A172 (cell line): ENCODE measurements at regions not wholly inside any gene's neighbourhood (a gene's known extent, or its start where the extent isn't known, plus 50 kb on each side); places are given as distances from the start of the nearest gene placed in this dataset.
"Not testable (repeated sequence)": the region's sequence is repeated elsewhere in the genome, so short reads cannot be mapped to it uniquely, and the experiment has no call there.

Experiments used
- DNase-seq: peaks from one replicate; pipeline ENCODE4 v3.0.0-alpha.2; 2015; ENCODE audit warnings: low spot score

DNA sequence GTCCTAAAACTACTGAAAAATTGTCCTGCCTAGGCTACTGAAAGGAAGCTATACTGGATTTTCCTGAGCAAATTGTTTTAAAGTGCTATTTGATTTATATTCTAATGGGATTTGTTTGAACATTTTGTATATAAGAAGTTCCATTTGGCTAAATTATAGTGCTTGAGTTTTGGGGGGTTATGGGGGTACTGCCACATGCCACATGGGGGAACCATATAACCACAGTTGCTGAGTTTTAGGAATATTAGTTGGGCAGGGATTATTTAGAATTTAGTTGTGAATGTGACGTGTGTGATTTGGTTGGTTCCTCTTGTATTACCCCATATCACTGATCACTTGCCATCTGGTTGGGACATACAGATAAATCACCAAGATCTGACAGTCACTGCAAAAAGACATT lies 224.5 kb upstream of the TAPT1 start:
- no peak for DNase-seq

- no peak for DNase-seq
Measured at GRCh38 chr4:16450031-16450430, 223.8 kb upstream of the TAPT1 start.

DNA sequence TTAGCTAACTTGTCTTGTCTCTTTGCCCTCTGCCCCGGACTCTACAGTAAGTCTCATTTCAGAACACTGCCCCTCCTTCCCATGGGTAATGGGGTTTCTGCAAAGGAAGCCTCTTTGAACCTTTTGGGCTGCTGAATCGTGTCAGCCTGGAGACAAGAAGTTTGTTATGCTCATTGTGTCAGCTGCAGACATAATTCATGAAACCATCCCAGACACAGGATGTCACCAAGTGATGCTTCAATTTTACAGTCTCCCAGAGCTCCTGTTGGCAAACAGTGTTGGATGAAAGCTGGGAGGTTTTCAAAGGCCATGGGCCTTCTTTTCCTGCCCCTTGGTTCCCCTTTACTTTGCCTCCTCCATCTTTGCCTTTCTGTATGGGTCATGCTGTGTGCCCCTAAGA lies 223.1 kb upstream of the TAPT1 start:
- no peak for DNase-seq

- DNase-seq = no peak
Measured at GRCh38 chr4:16448241-16448840, 222.1 kb upstream of the TAPT1 start.

DNA sequence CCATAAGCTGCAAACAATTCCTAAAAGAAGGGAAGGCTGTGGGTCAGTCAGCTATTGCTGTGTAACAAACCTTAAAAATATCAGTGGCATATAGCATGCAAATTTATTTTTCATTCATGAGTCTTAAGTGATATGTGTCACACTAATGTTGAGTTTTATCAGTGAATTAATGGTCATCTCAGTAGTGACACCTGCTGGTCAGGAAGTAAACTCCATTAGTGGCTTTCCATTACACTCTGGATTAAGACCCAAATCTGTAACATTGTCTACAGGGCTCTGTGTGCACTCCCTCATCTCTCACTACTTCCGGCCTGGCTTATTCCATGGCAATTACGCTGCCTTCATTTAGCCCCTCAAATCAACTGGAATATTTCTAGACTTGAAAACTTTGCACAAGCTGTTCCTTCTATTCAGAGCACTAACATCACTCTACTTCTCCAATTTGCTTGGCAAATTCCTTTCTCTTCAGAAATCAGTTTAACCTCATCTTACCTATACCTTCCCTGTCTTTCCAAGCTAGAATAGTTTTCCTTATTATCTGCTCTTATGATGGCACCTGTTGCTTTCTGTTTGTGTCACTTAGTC lies 217.3 kb upstream of the TAPT1 start:
- DNase-seq = peak; percentile 1

DNA sequence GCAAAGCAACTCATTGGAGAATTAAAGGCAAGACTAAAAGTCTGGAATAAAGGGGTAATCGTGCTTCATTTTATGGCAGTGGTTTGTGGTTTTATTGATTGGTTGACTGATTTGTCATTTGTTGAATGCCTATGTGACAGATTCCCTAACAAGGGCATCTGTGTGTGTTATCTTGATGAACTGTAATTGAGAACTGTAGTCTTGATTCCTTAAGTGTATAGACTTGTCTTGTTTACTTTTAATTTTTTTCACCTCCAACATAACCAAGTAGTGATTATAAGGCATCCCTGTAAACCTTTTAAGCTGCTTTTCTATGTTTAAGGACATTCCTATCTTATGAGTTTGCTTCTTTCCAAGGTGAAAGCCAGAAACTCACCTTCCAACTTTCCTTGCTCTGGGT lies 216.0 kb upstream of the TAPT1 start:
- no peak for DNase-seq

- no peak for DNase-seq
Measured at GRCh38 chr4:16439768-16440167, 213.5 kb upstream of the TAPT1 start.

DNA sequence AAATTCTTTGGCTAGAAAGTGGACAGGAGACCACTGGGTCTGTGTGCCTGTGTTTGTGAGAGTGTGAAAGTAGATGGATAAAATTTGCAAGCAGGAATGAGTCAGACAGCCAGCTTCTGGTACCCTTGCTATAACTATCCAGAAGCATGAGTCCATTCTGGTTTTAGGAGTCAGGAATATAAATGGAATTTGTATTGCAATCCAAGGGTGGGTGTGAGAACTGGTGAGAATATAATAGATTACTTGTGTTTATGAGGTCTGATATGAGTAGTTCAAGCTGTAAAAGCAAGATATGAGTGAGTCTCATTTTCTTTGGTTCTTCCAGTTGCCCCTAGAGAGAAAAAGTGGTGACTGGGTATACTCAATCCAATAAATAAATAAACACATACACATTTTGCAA lies 212.7 kb upstream of the TAPT1 start:
- no peak for DNase-seq

GRCh38 chr4:16437836-16438235 lies 211.6 kb upstream of the TAPT1 start:
- no peak for DNase-seq

DNA sequence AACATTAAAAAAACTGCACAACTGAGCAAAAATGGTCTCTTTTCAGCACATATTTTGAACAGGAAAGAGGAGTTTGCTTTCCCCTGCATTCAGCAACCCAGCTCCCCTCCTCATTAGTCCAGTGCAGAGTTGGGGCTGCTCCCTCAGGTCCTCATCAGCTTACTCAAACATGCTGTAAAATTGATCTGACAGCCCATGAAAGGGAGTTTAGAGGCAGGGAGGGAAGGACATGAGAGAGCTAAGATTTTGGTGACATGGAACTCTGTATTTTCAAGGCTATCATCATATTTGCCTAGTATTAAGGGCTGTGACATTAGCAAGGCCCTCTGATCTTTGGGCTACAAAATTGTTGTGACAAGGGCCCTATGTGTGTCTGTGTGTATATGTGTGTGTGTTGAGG lies 205.6 kb upstream of the TAPT1 start:
- DNase-seq = no peak

DNA sequence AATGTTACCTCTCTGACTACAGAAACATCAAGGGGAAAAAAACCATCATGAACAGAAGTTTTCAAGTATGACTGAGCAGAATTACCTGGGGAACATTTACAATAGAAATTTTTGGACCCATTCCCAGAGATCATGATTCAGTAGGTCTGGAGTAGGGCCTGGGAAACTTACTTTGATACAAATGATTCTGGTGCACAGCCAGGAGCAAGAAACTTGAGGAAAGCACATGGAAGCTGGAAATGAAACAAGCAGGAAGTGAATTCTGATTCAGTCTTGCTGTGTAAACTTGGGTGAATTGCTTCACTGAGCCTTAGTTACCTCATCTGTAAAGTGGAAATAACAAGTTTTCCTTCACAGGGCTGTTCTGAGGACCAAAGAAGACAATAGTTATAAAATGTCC lies 192.5 kb upstream of the TAPT1 start:
- no peak for DNase-seq

DNA sequence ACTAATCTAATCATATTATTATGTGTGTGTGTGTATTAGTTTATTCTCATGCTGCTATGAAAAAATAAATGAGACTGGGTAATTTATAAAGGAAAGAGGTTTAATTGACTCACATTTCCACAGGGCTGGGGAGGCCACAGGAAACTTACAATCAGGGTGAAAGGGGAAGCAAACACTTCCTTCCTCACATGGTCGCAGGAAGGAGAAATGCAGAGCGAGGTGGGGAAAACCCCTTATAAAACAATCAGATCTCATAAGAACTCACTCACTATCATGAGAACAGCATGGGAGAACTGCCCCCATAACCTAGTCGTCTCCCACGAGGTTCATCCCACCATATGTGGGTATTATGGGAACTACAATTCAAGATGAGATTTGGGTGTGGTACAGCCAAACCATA lies 190.9 kb upstream of the TAPT1 start:
- DNase-seq = no peak

DNA sequence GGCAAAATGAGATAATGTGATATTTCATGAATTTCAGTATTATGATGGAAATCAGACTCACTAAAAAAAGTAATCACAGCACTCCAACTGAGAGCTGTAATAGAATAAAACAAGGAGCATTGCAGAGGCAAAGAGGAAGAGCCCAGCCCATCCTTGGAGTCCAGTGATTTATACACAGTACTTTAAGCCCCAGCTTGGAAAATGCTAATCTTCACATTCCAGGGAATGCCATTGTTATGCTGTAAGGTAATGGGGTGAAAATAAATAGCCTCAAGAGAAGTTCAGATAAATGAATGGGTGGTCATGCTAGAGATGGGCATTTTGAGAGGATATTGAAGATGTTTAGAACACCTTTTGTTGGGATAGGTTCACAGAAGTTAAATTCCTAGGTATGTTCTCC lies 190.3 kb upstream of the TAPT1 start:
- no peak for DNase-seq

DNA sequence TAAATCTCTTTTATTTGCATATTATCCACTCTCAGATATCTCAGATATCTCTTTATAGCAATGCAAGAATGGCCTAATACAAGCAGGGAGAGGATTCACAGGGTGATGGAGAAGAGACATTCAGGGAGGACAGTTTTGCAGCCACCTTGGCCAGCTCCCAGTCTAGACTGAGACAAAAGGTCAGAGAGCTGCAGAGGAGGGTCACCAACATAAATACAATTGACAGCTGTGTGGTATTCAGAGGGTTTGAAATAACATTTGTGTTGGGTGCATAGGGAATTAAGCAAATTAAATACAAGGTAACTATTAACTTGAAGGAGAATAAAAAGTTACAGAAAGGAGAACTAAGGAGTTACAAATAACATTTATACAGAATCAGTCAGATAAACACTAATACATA lies 189.5 kb upstream of the TAPT1 start:
- no peak for DNase-seq

- DNase-seq = no peak
Measured at GRCh38 chr4:16413814-16414555, 187.7 kb upstream of the TAPT1 start.

- no peak for DNase-seq
Measured at GRCh38 chr4:16411501-16412085, 185.3 kb upstream of the TAPT1 start.

GRCh38 chr4:16393216-16393615 lies 166.9 kb upstream of the TAPT1 start:
- DNase-seq = not testable (repeated sequence)

GRCh38 chr4:16391196-16391595 lies 164.9 kb upstream of the TAPT1 start:
- DNase-seq = no peak

DNA sequence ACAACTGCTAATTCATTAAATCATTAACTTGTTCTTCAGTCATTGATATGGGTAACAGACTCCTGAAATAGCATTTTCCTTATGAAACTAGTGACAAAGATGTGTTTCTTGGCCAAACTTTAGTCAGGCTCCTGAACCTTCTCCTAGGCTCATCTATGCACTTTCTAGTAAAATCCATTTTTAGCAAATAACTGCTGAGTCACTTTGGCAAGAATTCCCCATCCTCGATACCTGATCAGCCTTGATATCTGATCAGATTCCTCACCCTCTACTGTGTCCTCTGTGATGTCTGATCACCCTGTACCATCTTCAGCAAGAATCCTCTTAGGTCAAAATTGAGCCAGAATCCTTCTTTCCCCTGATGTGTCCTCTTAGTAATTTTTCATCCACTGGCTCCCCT lies 161.2 kb upstream of the TAPT1 start:
- no peak for DNase-seq

DNA sequence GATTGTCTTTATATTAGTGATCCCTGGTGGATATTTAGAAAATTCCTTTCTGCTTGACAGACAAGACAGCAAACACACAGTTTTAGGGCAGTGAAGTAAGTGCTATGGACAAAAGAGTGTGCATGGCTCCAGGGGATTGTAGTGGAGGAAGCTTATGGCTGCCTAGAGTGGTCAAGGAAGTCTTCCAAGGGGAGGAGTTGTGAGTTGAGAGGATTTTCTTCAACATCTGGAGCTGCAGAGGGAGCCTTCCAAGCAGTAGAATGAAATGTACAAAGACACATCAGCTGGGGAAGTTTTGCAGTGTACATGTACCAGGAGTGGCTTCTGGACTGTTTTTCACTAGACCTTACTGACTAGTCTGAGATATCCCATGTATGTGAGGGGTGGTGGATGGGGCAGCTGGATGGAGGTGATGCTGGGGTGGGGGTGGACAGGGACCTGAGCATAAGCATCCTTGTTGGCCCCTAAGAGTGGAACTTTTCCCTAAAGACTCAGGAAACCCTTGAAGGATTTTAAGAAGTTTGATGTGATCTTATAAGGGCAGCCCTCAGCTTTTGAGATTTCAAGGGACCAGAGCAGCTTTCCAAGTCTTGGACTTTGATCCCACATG lies 160.5 kb upstream of the TAPT1 start:
- no peak for DNase-seq

DNA sequence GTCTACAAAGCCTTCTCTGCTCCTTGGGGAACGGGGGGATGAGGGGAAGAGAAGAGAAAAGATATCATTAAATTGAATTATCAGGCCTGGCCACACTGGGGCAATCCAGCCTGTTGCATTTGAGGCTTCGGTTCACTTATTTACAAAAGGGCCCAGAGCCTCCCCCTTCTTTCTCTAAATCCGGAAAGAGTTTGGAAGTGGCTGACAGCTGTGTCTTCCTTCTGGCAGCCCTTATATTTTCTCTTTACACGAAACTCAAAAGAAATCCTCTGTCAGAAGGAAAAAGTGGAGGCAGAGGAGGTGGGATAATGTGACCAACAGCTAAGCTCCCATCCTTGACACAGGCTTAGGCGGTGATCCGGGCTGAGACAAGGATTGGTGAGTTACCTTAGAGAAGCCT lies 158.3 kb upstream of the TAPT1 start:
- DNase-seq = no peak

- DNase-seq = no peak
Measured at GRCh38 chr4:16382571-16382970, 156.3 kb upstream of the TAPT1 start.

DNA sequence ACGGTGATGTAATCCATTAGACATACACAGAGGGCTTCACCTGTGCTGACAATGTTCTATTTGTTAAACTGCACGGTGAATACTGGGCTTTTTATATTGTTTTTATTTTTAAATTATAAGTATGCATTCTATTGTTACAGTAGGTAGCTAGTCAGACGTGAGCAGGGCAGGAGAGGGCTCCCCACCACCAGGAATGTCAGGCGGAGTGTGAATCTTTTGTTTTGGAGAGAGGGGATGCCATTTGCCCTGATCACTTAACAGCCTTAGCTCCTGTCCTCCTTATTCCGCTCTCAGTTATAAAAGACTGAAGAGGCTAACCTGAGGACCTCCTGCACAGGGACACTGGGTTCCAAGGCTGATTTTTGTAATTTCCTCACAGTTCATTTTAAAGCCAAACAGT lies 151.6 kb upstream of the TAPT1 start:
- DNase-seq = no peak
